GM18502 (cell line): ENCODE measurements at regions not wholly inside any gene's neighbourhood (a gene's known extent, or its start where the extent isn't known, plus 50 kb on each side); places are given as distances from the start of the nearest gene placed in this dataset.

Source experiments
- ATAC-seq: cut with Tn5 transposase; IDR thresholded peaks from one replicate; pipeline ENCODE4 v1.9.1; 2021; ENCODE audit warnings: mild to moderate bottlenecking; ENCODE audit not compliant: unreplicated experiment, poor library complexity

- ATAC-seq, result no peak
These were observed 55.3 kb upstream of the POM121L12 start for GRCh38 chr7:52980129-52980528.

- ATAC-seq, result no peak
These were observed 62.3 kb upstream of the POM121L12 start for GRCh38 chr7:52973126-52973525.

GRCh38 chr7:52962402-52963076, 72.9 kb upstream of the POM121L12 start:
- no peak for ATAC-seq

- ATAC-seq, result no peak
These were observed 74.3 kb upstream of the POM121L12 start for GRCh38 chr7:52961084-52961483.

GRCh38 chr7:52959878-52960660, 75.4 kb upstream of the POM121L12 start:
- ATAC-seq, result no peak

GRCh38 chr7:52959336-52959735, 76.1 kb upstream of the POM121L12 start:
- ATAC-seq, result no peak

- ATAC-seq, result no peak
These were observed 76.8 kb upstream of the POM121L12 start for GRCh38 chr7:52958621-52959140.

- no peak for ATAC-seq
These were observed 79.0 kb upstream of the POM121L12 start for GRCh38 chr7:52956379-52956915.

- no peak for ATAC-seq
These were observed 79.9 kb upstream of the POM121L12 start for GRCh38 chr7:52955522-52955921.

GRCh38 chr7:52944921-52945320, 90.5 kb upstream of the POM121L12 start:
- ATAC-seq, result no peak

- no peak for ATAC-seq
These were observed 95.0 kb upstream of the POM121L12 start for GRCh38 chr7:52940481-52940880.

- ATAC-seq, result no peak
These were observed 96.8 kb upstream of the POM121L12 start for GRCh38 chr7:52938455-52939133.

- no peak for ATAC-seq
These were observed 98.7 kb upstream of the POM121L12 start for GRCh38 chr7:52936750-52937149.

- ATAC-seq, result no peak
These were observed 106.8 kb upstream of the POM121L12 start for GRCh38 chr7:52928591-52928990.

GRCh38 chr7:52925332-52925731, 110.1 kb upstream of the POM121L12 start:
- ATAC-seq, result no peak

- ATAC-seq, result no peak
These were observed 114.5 kb upstream of the POM121L12 start for GRCh38 chr7:52920977-52921376.

GRCh38 chr7:52917982-52918578, 117.4 kb upstream of the POM121L12 start:
- no peak for ATAC-seq

GRCh38 chr7:52911795-52912194, 123.6 kb upstream of the POM121L12 start:
- no peak for ATAC-seq

- no peak for ATAC-seq
These were observed 124.1 kb upstream of the POM121L12 start for GRCh38 chr7:52911326-52911725.

- ATAC-seq, result no peak
These were observed 125.5 kb upstream of the POM121L12 start for GRCh38 chr7:52909935-52910334.
